NCI-H2029 (cell line): ENCODE measurements at regions not wholly inside any gene's neighbourhood (a gene's known extent, or its start where the extent isn't known, plus 50 kb on each side); places are given as distances from the start of the nearest gene placed in this dataset.

Experiments used
- DNase-seq: peaks from one replicate; lab custom pipeline; 2025; lab: John Stamatoyannopoulos, UW

DNA sequence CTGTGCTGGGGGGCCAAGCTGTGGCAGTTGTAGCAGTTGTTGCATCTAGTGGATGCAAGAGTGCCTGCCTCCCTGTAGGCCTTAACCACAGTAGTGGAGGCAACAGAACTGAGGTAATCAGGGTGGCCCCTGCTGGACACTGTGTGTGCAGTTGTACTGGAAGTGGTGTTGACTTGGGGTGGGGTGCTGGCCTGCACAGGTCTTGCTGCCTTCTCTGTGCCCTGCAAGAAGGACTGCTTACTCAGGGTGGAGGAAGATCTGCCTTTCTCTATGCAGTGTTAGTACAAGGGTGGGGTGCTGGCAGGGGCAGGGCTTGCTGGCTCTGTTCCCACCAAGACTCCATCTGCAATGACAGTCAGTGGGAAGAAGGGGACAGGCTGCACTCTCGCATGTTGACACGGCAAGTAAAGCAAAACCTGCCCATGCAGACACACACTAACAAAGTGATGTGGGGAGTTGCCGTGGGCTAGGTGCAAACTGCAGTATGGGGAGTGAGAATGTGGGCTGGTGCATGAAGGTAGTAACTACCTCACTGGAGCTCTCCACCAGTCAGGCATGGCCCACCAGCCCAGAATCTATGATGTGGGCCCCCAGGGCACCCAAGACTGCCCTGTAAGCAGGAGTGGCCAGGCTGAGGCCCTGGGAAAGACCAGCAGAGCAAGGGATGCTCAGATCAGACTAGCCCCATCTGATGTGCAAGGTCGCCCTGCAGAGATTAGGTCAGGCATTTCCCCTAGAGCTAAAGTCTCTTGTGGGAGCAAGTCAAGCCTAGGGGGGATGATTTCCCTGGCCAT, 594.9 kb downstream of the TECRL start:
- DNase-seq: no peak

GRCh38 chr4:63799166-63799565, 610.1 kb downstream of the TECRL start:
- DNase-seq: no peak

- DNase-seq: no peak
These were observed 613.9 kb downstream of the TECRL start for GRCh38 chr4:63795301-63795700.

DNA sequence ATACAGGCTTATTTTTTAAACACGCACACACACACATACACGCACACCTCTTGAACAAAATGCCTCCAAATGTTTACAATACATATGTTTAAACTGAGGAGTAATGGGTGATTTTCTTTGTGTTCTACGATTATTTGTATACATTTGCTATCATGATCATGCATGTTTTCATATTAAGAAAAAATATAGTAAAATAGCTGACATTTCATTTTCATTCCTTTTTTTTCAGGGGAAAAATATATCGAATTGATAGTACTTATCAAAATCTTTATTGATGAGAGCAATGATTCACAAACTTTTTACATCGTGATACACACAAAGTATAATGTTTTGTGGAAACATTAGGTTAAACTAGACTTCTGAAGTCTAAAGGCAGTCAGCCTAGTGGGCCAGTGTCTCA, 618.9 kb downstream of the TECRL start:
- no peak for DNase-seq

DNA sequence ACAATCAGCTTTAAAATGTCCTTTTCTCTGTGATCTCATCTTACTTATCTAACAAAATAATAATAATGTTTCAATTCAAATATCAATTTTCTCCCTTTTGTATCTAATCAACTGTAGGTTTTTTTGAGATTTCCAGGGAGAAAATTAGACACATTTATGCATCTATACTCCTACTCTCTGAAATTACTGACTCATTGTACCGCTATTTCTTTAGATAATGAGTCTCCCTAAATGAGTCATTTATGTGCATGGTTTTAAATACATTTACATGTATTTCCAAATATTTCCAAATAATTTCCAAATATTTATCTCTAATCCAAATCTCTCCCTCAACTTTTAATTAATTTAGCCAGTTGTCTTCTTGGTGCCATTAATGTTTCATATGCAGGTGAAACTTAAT, 621.0 kb downstream of the TECRL start:
- DNase-seq: no peak

- DNase-seq: no peak
These were observed 621.9 kb downstream of the TECRL start for GRCh38 chr4:63787326-63787725.

DNA sequence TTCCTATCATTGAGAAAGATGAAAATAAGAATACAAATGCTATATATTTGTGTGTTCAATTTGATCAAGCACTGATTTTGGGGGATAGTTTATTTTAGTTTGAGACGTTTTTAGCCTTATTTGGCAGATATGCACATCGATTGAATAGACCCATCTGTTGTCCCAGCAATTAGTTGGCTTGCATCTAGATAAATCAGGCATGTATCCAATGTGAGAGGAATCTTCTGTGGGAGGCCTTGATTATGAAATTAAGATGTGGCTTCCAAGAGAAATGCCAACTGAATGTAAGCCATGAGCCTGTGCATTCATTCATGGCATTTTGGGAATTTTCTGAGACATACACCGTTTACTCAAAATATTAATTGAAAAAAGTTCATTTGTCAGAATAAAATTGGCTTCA, 623.1 kb downstream of the TECRL start:
- DNase-seq: no peak

DNA sequence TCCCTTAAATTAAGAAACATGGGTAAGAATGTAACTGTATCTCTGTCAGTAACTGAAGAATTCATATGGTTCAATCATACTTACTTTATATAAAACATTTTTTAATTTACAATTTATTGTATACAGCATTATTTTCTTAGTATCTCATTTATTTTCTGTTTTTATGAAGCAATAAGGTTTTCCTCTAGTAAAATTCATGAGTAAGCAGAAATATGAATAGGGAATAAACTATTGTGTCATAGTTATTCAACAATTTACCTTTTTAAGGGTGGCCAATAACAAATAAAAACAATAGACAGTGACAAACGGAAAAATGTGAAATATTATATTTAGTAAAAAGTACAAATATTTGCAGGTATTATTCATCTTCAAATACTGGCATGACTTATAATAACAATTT, 624.4 kb downstream of the TECRL start:
- no peak for DNase-seq

- DNase-seq: no peak
These were observed 631.6 kb downstream of the TECRL start for GRCh38 chr4:63777601-63778000.

DNA sequence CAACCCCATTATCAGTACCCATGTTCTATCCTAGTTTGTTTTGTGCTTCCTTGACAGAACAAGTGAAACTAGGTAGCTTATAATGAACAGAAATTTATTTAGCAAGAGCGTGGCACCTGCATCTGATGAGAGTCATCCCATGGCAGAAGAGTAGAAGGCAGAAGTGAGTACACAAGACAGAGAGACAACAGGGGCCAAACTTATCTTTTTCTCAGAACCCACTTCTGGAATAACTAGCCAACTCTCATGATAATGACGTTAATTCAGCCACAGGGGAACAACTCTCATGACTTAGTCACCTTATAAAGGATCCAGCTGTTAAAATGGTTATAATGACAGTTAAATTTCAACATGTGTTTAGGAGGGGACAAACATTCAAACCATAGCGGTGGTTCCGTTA, 644.9 kb downstream of the TECRL start:
- DNase-seq: no peak

DNA sequence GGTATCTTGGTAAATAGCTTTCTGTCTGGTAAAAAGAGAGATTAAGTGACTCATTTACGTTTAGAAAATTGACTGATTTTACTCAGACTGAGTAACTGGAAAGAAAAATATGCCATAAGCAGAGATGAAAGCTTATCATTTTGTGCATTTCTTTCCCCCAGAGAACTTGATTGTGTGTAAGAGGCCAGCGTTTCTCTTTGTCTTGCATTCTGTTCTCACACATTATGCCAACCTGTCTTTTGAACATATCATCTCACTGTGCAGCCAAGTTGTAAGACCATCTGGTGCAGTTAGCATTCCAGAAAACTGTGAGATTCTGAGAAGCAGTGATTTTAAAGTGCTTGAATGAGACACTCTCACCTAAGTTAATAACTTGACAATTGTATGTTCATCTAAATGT, 651.3 kb downstream of the TECRL start:
- DNase-seq: no peak

GRCh38 chr4:63742882-63743281, 666.4 kb downstream of the TECRL start:
- DNase-seq: no peak

DNA sequence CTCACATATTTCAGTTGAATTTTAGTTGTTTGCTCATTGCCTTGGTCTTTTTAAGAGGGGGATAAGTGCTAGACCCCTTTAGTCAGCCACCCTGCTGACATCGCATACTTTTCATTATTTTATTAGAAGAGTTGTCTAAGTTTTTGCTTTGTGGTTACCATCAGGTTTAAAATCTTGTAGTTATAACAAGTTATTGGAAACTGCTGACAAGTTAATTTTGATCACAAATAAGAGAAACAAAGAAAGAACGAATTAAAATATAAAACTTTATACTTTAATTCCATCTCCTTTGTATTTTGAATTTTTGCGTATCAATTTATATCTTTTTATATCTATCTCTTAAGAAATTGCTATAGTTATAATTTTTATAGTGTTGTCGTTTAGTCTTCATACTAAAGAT, 679.7 kb downstream of the TECRL start:
- no peak for DNase-seq

- DNase-seq: no peak
These were observed 680.6 kb downstream of the TECRL start for GRCh38 chr4:63728480-63729177.

DNA sequence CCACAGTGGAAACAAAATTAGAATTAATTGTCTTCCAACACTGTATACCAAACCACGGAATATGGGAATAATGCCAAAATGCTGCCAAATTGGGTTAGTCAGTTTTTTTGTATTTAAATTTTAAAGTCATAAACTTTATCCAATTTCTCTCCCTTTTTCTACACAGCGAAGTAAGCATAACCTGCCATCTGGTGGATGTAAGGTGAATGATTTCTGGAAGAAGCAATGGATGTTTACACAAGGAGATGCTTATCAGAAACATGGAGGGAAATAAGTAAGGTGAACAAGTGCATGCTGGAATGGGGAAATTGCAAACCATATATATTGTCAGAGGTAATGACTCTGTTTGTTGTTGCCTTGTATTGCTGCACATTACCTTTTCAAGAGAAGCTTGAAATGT, 691.9 kb downstream of the TECRL start:
- DNase-seq: no peak

DNA sequence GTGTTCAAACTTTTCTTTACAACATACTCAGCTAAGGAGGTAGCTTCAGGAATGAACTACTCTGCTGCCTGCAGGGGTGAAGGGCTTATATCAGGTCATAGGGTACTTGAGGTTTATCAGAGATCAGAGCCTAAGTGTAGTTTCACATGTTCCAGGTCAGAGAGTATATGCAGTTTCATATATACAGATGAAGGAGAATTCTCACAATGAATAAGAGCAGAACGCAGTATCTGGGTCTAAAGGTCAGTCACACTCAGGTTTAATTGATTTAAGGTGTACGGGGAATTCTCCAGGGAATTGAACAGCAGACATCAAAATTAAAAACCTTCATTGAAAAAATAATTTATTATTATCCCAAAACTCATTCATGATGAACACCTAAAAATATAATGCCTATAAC, 700.6 kb downstream of the TECRL start:
- DNase-seq: no peak

DNA sequence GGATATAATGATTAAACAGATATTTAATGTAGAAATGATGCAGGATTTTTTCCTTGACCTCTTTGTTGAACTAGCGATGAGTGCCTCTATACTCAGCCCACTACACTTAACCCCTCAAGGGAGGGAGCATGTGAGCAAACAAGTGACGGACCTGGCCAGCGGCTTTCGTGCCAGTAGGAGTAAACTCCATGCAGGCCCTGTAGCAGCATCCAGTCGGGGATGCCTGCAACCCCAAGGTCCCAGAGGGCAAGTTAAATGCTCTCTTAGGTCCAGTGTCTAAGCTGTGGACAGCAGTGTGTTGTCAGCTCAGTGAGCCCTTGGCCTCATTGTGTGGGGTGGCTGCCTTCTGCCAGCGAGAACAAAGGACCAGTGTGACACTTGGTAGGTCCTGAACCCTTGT, 708.7 kb downstream of the TECRL start:
- no peak for DNase-seq

DNA sequence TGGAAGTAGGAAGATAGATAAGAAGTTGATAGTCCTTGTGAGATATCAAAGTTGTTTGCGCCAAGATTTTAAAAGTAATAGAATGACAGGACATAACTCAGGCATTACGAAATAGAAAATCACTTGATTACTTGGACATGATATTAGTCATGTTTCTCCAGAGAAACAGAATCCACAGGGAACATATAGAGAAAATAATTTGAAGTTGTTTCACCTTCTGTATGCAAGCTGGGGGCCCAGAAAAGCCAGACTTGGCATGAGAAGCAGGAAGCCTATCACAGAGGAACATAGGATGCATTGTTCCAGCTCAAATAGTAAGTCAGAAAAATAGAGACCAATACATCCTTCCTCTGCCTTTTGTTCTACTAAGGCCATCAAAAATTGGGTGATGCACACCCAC, 715.9 kb downstream of the TECRL start:
- DNase-seq: no peak

GRCh38 chr4:63678358-63678931, 730.8 kb downstream of the TECRL start:
- DNase-seq: no peak

DNA sequence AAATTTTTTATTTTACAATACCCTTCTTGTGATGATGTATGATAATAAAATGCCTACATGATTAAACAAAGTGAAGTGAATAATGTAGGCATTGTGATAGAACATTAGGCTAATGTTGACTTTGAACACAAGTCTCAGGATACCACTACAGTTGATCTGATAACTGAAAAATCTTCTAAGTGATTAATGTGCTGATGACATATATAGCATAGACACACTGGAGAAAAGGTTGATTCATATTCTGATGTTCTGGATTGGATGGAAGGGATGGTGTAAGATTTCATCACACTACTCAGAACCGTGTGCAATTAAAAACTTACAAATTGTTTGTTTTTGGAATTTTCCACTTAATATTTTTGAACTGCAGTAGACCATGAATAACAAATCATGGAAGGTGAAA, 738.5 kb downstream of the TECRL start:
- no peak for DNase-seq

- no peak for DNase-seq
These were observed 745.4 kb downstream of the TECRL start for GRCh38 chr4:63663870-63664269.

- no peak for DNase-seq
These were observed 764.9 kb downstream of the TECRL start for GRCh38 chr4:63644396-63644795.

DNA sequence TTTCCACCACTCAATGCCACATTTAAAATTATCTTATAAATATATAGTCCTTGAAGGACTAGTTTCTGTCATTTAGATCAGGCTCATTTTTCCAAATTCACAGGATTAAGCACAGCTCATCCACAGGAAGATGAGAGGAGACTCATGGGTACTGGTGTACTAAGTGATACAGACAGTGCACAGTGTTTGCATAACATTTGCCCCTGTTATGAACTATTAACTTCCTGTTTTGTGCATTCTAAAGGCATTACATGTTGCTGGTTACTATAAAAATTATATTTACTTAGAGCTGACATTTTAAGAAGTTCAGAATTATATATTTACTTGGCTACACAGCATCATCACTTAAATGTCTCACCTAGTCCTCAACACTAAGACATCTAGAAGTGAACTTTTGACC, 772.0 kb downstream of the TECRL start:
- DNase-seq: no peak
